Parathyroid adenoma (tissue), 2 donors: ENCODE measurements at regions not wholly inside any gene's neighbourhood (a gene's known extent, or its start where the extent isn't known, plus 50 kb on each side); places are given as distances from the start of the nearest gene placed in this dataset.

ENCODE experiments used
- H2AFZ ChIP-seq: fragments of 300-600 bp; sonication (generic); one replicate; pipeline ENCODE4 v1.7.0; 2017; ENCODE audit warnings: antibody characterized with exemption, mild to moderate bottlenecking
- H3K27ac ChIP-seq: fragments of 300-600 bp; sonication (generic); one replicate; pipeline ENCODE4 v1.7.0; 2017
- H3K27me3 ChIP-seq: fragments of 300-600 bp; sonication (generic); one replicate; pipeline ENCODE4 v1.7.0; 2017; ENCODE audit warnings: low read length; ENCODE audit not compliant: control insufficient read depth, insufficient read depth
- H3K36me3 ChIP-seq: fragments of 300-600 bp; sonication (generic); one replicate; pipeline ENCODE4 v1.7.0; 2017; ENCODE audit warnings: low read length; ENCODE audit not compliant: control insufficient read depth, insufficient read depth
- H3K4me1 ChIP-seq: fragments of 300-600 bp; sonication (generic); one replicate; pipeline ENCODE4 v1.7.0; 2017; ENCODE audit warnings: control low read depth
- H3K4me2 ChIP-seq: fragments of 300-600 bp; sonication (generic); one replicate; pipeline ENCODE4 v1.7.0; 2017; ENCODE audit warnings: low read length
- H3K4me3 ChIP-seq: fragments of 300-600 bp; sonication (generic); one replicate; pipeline ENCODE4 v1.7.0; 2017; ENCODE audit warnings: low read depth, low read length
- H3K79me2 ChIP-seq: fragments of 300-600 bp; sonication (generic); one replicate; pipeline ENCODE4 v1.7.0; 2017; ENCODE audit warnings: control low read depth
- H3K9ac ChIP-seq: fragments of 300-600 bp; sonication (generic); one replicate; pipeline ENCODE4 v1.7.0; 2017; ENCODE audit warnings: mild to moderate bottlenecking
- H3K9me3 ChIP-seq: fragments of 300-600 bp; sonication (generic); one replicate; pipeline ENCODE4 v1.7.0; 2017; ENCODE audit warnings: low read length; ENCODE audit not compliant: control insufficient read depth
- CTCF ChIP-seq: fragments of 300-600 bp; sonication (generic); IDR thresholded peaks from one replicate; pipeline ENCODE4 v1.7.0; 2017; ENCODE audit warnings: antibody characterized with exemption, mild to moderate bottlenecking
- donor health status: primary hyperparathyroidism.

GRCh38 chr2:20916604-20917286 is 93.8 kb upstream of the LDAH start:
- H3K9ac ChIP-seq: no peak overlapping the region
- no peaks in the 10 kb centered on the region for H3K36me3 ChIP-seq
- H3K27me3 ChIP-seq: no peaks in the 10 kb centered on the region
- no peaks in the 10 kb centered on the region for H3K9me3 ChIP-seq
- no peak overlapping the region for H3K4me3 ChIP-seq
- no peaks in the 10 kb centered on the region for H3K79me2 ChIP-seq
- no peak overlapping the region for H3K27ac ChIP-seq
- TF ChIP-seq CTCF: no peak
- no peak overlapping the region for H2AFZ ChIP-seq
- H3K4me2 ChIP-seq: no peak overlapping the region
- H3K4me1 ChIP-seq: no peaks in the 10 kb centered on the region

GRCh38 chr2:20915271-20915670 is 92.4 kb upstream of the LDAH start:
- Histone ChIP-seq H3K27ac (no peak overlapping the region), H3K79me2 (no peaks in the 10 kb centered on the region), H3K9me3 (no peaks in the 10 kb centered on the region), H3K4me2 (no peak overlapping the region), H3K9ac (no peak overlapping the region), H3K36me3 (no peaks in the 10 kb centered on the region), H3K27me3 (no peaks in the 10 kb centered on the region), H2AFZ (no peak overlapping the region), H3K4me3 (no peak overlapping the region), H3K4me1 (no peaks in the 10 kb centered on the region)
- no peak for TF ChIP-seq CTCF

- Histone ChIP-seq H3K9me3 (no peaks in the 10 kb centered on the region), H3K4me1 (no peaks in the 10 kb centered on the region), H3K27me3 (no peaks in the 10 kb centered on the region), H3K4me3 (no peak overlapping the region), H3K27ac (no peak overlapping the region), H3K9ac (no peak overlapping the region), H3K79me2 (no peaks in the 10 kb centered on the region), H3K36me3 (no peaks in the 10 kb centered on the region), H3K4me2 (no peak overlapping the region), H2AFZ (no peak overlapping the region)
- TF ChIP-seq CTCF: no peak
These were observed 91.9 kb upstream of the LDAH start for GRCh38 chr2:20914771-20915170.

- Histone ChIP-seq H3K9me3 (no peaks in the 10 kb centered on the region), H3K79me2 (no peaks in the 10 kb centered on the region), H3K9ac (no peak overlapping the region), H3K4me3 (no peak overlapping the region), H3K27ac (no peak overlapping the region), H2AFZ (no peak overlapping the region), H3K36me3 (no peaks in the 10 kb centered on the region), H3K4me1 (no peaks in the 10 kb centered on the region), H3K27me3 (no peaks in the 10 kb centered on the region), H3K4me2 (no peak overlapping the region)
- no peak for TF ChIP-seq CTCF
These were observed 91.2 kb upstream of the LDAH start for GRCh38 chr2:20914087-20914486.

- Histone ChIP-seq H3K27me3 (no peaks in the 10 kb centered on the region), H3K4me3 (no peak overlapping the region), H3K79me2 (no peaks in the 10 kb centered on the region), H3K9me3 (no peaks in the 10 kb centered on the region), H3K36me3 (no peaks in the 10 kb centered on the region), H3K27ac (no peak overlapping the region), H3K9ac (no peak overlapping the region), H3K4me2 (no peak overlapping the region), H3K4me1 (no peaks in the 10 kb centered on the region), H2AFZ (no peak overlapping the region)
- no peak for TF ChIP-seq CTCF
These were observed 90.6 kb upstream of the LDAH start for GRCh38 chr2:20913491-20913890.
